ENCODE measurements at regions not wholly inside any gene's neighbourhood (a gene's known extent, or its start where the extent isn't known, plus 50 kb on each side); places are given as distances from the start of the nearest gene placed in this dataset.

- ChIA-PET CTCF (ENCODE audit: unreplicated experiment) (no interaction called here), POLR2A (no interaction called here)
- Histone ChIP-seq H3K4me3 (ENCODE audit: low read depth, low read length, poor library complexity, severe bottlenecking) (no peak overlapping the region), H3K27ac (ENCODE audit: low read depth, low read length, poor library complexity, severe bottlenecking) (no peak overlapping the region), H3K4me1 (ENCODE audit: insufficient read depth, low read length, poor library complexity, severe bottlenecking) (no peaks in the 10 kb centered on the region), H3K4me2 (ENCODE audit: low read length) (no peak overlapping the region), H2AFZ (ENCODE audit: low read length) (no peak overlapping the region), H3K9me2 (ENCODE audit: insufficient read depth, low read length) (no peaks in the 10 kb centered on the region), H3K9me3 (ENCODE audit: low read length) (no peaks in the 10 kb centered on the region), H4K20me1 (ENCODE audit: insufficient read depth, low read length) (no peaks in the 10 kb centered on the region), H3K79me2 (ENCODE audit: insufficient read depth, low read depth, low read length) (no peaks in the 10 kb centered on the region), H3K36me3 (ENCODE audit: insufficient read depth, low read length) (no peaks in the 10 kb centered on the region)
- TF ChIP-seq, protein P1, sequence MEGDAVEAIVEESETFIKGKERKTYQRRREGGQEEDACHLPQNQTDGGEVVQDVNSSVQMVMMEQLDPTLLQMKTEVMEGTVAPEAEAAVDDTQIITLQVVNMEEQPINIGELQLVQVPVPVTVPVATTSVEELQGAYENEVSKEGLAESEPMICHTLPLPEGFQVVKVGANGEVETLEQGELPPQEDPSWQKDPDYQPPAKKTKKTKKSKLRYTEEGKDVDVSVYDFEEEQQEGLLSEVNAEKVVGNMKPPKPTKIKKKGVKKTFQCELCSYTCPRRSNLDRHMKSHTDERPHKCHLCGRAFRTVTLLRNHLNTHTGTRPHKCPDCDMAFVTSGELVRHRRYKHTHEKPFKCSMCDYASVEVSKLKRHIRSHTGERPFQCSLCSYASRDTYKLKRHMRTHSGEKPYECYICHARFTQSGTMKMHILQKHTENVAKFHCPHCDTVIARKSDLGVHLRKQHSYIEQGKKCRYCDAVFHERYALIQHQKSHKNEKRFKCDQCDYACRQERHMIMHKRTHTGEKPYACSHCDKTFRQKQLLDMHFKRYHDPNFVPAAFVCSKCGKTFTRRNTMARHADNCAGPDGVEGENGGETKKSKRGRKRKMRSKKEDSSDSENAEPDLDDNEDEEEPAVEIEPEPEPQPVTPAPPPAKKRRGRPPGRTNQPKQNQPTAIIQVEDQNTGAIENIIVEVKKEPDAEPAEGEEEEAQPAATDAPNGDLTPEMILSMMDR (conservative IDR thresholded peaks at IDR 0.05; ENCODE audit: low read length) = no peak
- no peak for TF ChIP-seq EZH2phosphoT487 (IDR thresholded peaks at IDR 0.05; ENCODE audit: borderline replicate concordance, low read depth, low read length)
- BruUV-seq (replicated peaks) = no TSS peak
- intact Hi-C loops (cut with micrococcal nuclease; ENCODE audit: unreplicated experiment) = no loop called here
- no peak for DNase-seq (ENCODE audit: low spot score)
Observed at GRCh38 chr2:217448860-217449259, 553.9 kb downstream of the TNS1 start.

GRCh38 chr2:217445723-217446122 lies 557.1 kb downstream of the TNS1 start:
- Histone ChIP-seq H3K9me2 (ENCODE audit: insufficient read depth, low read length) (no peaks in the 10 kb centered on the region), H3K9me3 (ENCODE audit: low read length) (no peaks in the 10 kb centered on the region), H3K4me1 (ENCODE audit: insufficient read depth, low read length, poor library complexity, severe bottlenecking) (no peaks in the 10 kb centered on the region), H3K36me3 (ENCODE audit: insufficient read depth, low read length) (no peaks in the 10 kb centered on the region), H4K20me1 (ENCODE audit: insufficient read depth, low read length) (no peaks in the 10 kb centered on the region), H3K27ac (ENCODE audit: low read depth, low read length, poor library complexity, severe bottlenecking) (no peak overlapping the region), H3K79me2 (ENCODE audit: insufficient read depth, low read depth, low read length) (no peaks in the 10 kb centered on the region), H2AFZ (ENCODE audit: low read length) (no peak overlapping the region), H3K4me3 (ENCODE audit: low read depth, low read length, poor library complexity, severe bottlenecking) (no peak overlapping the region), H3K4me2 (ENCODE audit: low read length) (no peak overlapping the region)
- POLR2A ChIA-PET = no interaction called here
- intact Hi-C loops (cut with micrococcal nuclease; ENCODE audit: unreplicated experiment) = no loop called here
- TF ChIP-seq, protein P1 (conservative IDR thresholded peaks at IDR 0.05; ENCODE audit: low read length) = no peak
- TF ChIP-seq EZH2phosphoT487 (IDR thresholded peaks at IDR 0.05; ENCODE audit: borderline replicate concordance, low read depth, low read length) = no peak
- no TSS peak for BruUV-seq (replicated peaks)
- DNase-seq (ENCODE audit: low spot score) = no peak
- CTCF ChIA-PET (ENCODE audit: unreplicated experiment) = no interaction called here

GRCh38 chr2:217444932-217445331 lies 557.9 kb downstream of the TNS1 start:
- no peak overlapping the region for H3K4me2 ChIP-seq (ENCODE audit: low read length)
- DNase-seq (ENCODE audit: low spot score) = no peak
- no peaks in the 10 kb centered on the region for H3K9me3 ChIP-seq (ENCODE audit: low read length)
- intact Hi-C loops (cut with micrococcal nuclease; ENCODE audit: unreplicated experiment) = no loop called here
- H3K27ac ChIP-seq (ENCODE audit: low read depth, low read length, poor library complexity, severe bottlenecking) = no peak overlapping the region
- TF ChIP-seq, protein P1 (conservative IDR thresholded peaks at IDR 0.05; ENCODE audit: low read length) = no peak
- no peak for TF ChIP-seq EZH2phosphoT487 (IDR thresholded peaks at IDR 0.05; ENCODE audit: borderline replicate concordance, low read depth, low read length)
- ChIA-PET CTCF (ENCODE audit: unreplicated experiment) (no interaction called here), POLR2A (interaction anchor here (0.7 kb wide), 1 partner anchor 643 kb away, joined by 3 read pairs; no protein-coding TSS in a partner anchor)
- no peak overlapping the region for H3K4me3 ChIP-seq (ENCODE audit: low read depth, low read length, poor library complexity, severe bottlenecking)
- H3K36me3 ChIP-seq (ENCODE audit: insufficient read depth, low read length) = no peaks in the 10 kb centered on the region
- H3K4me1 ChIP-seq (ENCODE audit: insufficient read depth, low read length, poor library complexity, severe bottlenecking) = no peaks in the 10 kb centered on the region
- H4K20me1 ChIP-seq (ENCODE audit: insufficient read depth, low read length) = no peaks in the 10 kb centered on the region
- BruUV-seq (replicated peaks) = no TSS peak
- H3K9me2 ChIP-seq (ENCODE audit: insufficient read depth, low read length) = no peaks in the 10 kb centered on the region
- no peaks in the 10 kb centered on the region for H3K79me2 ChIP-seq (ENCODE audit: insufficient read depth, low read depth, low read length)
- H2AFZ ChIP-seq (ENCODE audit: low read length) = no peak overlapping the region
